ENCODE measurements at regions not wholly inside any gene's neighbourhood (a gene's known extent, or its start where the extent isn't known, plus 50 kb on each side); places are given as distances from the start of the nearest gene placed in this dataset.

DNA sequence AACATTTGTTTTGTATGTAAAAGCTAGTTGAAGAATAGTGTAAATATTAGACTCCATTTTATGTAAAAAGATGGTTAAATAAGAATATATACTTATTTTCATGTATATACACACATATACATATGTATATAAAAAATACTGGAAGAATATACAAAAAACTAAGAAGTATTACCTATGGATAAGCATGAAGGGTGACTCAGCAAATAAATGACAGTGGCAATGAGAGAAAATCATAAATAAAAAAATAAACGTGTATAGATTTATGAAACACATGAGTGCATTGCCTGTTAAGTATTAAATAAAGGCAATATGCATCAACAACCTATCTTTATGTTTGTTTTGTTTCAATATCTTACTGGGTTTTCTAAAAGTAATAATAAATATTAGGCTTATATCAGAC is 435.3 kb downstream of the CYLC2 start:
- no peak for DNase-seq
- Histone ChIP-seq H3K27ac (ENCODE audit: low read length) (no peak overlapping the region), H3K9ac (ENCODE audit: low read length) (no peak overlapping the region), H4K20me1 (ENCODE audit: insufficient read depth, low read depth, low read length) (no peaks in the 10 kb centered on the region), H2AFZ (ENCODE audit: low read length) (no peak overlapping the region), H3K9me2 (replicated peaks; ENCODE audit: insufficient read depth, low read length) (no peaks in the 10 kb centered on the region; the same call in 1 of the 2 replicates), H3K27me3 (ENCODE audit: low read length) (no peaks in the 10 kb centered on the region), H3K4me3 (ENCODE audit: low read length) (no peak overlapping the region), H3K4me2 (ENCODE audit: low read depth, low read length, poor library complexity, severe bottlenecking) (no peak overlapping the region), H3K36me3 (ENCODE audit: insufficient read depth, low read length) (no peaks in the 10 kb centered on the region), H3K9me3 (ENCODE audit: low read length) (peaks cover 24% of the 10 kb centered on the region), H3K4me1 (ENCODE audit: low read length) (no peaks in the 10 kb centered on the region), H3K79me2 (ENCODE audit: low read length) (no peaks in the 10 kb centered on the region)

DNA sequence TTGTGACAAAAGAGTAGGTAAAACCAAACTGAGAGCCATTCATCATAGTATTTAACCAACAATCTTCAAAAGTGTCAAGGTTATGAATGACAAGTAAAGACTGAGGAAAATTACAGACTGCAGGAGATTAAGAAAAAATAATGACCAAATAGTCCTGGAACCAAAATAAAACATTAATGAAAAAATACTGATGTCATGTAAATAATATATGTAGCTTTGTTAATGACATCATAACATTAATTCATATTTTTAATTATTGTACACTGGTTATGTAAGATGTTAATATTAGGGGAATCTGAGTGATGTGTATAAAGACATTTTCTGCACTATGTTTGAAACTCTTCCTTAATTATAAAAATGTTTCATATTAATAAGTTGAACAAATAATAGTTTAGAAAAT is 436.7 kb downstream of the CYLC2 start:
- Histone ChIP-seq H3K9ac (ENCODE audit: low read length) (no peak overlapping the region), H3K4me2 (ENCODE audit: low read depth, low read length, poor library complexity, severe bottlenecking) (no peak overlapping the region), H3K27me3 (ENCODE audit: low read length) (no peaks in the 10 kb centered on the region), H3K4me1 (ENCODE audit: low read length) (no peaks in the 10 kb centered on the region), H3K9me2 (replicated peaks; ENCODE audit: insufficient read depth, low read length) (no peaks in the 10 kb centered on the region; the same call in 1 of the 2 replicates), H3K36me3 (ENCODE audit: insufficient read depth, low read length) (no peaks in the 10 kb centered on the region), H3K9me3 (ENCODE audit: low read length) (peaks cover 19% of the 10 kb centered on the region), H2AFZ (ENCODE audit: low read length) (no peak overlapping the region), H3K79me2 (ENCODE audit: low read length) (no peaks in the 10 kb centered on the region), H3K4me3 (ENCODE audit: low read length) (no peak overlapping the region), H3K27ac (ENCODE audit: low read length) (no peak overlapping the region), H4K20me1 (ENCODE audit: insufficient read depth, low read depth, low read length) (no peaks in the 10 kb centered on the region)
- DNase-seq: no peak

DNA sequence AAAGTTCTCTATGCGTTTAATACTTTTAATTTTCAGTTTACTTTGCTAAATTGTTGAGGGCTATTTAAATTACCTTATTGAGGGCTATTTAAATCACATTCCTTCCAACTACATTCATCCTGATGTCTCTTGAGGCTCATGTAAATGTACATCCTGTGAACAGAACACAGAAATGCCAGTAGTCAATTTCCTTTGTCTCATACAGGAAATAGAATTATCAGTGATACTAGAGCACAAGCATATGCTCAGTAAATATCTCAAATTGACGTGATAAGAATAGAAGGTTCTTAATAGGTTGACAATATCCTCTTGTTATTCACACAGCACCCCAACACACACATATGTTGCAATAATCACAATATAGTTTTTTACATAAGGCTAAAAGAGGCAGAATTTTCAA is 449.0 kb downstream of the CYLC2 start:
- no peak overlapping the region for H2AFZ ChIP-seq (ENCODE audit: low read length)
- no peak overlapping the region for H3K4me3 ChIP-seq (ENCODE audit: low read length)

DNA sequence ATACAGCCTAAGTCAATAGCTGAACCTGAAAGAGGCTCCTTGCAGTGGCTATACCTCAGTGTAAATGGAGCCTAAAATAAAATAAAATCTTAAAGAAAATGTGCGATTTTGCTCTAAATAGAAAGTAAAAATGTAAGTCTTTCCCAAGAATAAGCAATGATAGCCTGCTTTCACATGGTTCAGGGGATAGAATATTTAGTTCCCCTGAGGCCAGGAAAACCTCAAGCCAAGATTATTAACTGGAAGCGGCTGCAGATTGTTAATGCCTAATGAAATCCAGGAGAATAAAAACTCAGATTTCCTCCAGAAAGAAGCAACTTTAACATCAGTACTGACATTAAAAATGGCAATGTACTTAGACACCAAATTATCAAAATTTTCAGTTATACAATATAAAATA is 463.7 kb downstream of the CYLC2 start:
- no peak for DNase-seq
- H3K9me2 ChIP-seq (replicated peaks; ENCODE audit: insufficient read depth, low read length): no peaks in the 10 kb centered on the region
- H3K4me1 ChIP-seq (ENCODE audit: low read length): no peaks in the 10 kb centered on the region
- H4K20me1 ChIP-seq (ENCODE audit: insufficient read depth, low read depth, low read length): no peaks in the 10 kb centered on the region
- H3K79me2 ChIP-seq (ENCODE audit: low read length): no peaks in the 10 kb centered on the region
- no peaks in the 10 kb centered on the region for H3K36me3 ChIP-seq (ENCODE audit: insufficient read depth, low read length)
- no peak overlapping the region for H2AFZ ChIP-seq (ENCODE audit: low read length)
- no peaks in the 10 kb centered on the region for H3K27me3 ChIP-seq (ENCODE audit: low read length)
- H3K4me2 ChIP-seq (ENCODE audit: low read depth, low read length, poor library complexity, severe bottlenecking): no peak overlapping the region
- no peak overlapping the region for H3K27ac ChIP-seq (ENCODE audit: low read length)
- H3K9me3 ChIP-seq (ENCODE audit: low read length): peaks cover 12% of the 10 kb centered on the region
- H3K4me3 ChIP-seq (ENCODE audit: low read length): no peak overlapping the region
- no peak overlapping the region for H3K9ac ChIP-seq (ENCODE audit: low read length)

More for the DNA sequence above, 449.0 kb downstream of the CYLC2 start:
- Histone ChIP-seq H3K79me2 (ENCODE audit: low read length) (no peaks in the 10 kb centered on the region), H3K9me3 (ENCODE audit: low read length) (peaks cover 16% of the 10 kb centered on the region; the same call in 1 of the 2 replicates), H3K27ac (ENCODE audit: low read length) (no peak overlapping the region), H3K4me1 (ENCODE audit: low read length) (no peaks in the 10 kb centered on the region), H3K4me2 (ENCODE audit: low read depth, low read length, poor library complexity, severe bottlenecking) (no peak overlapping the region), H3K9me2 (replicated peaks; ENCODE audit: insufficient read depth, low read length) (no peaks in the 10 kb centered on the region), H3K27me3 (ENCODE audit: low read length) (no peaks in the 10 kb centered on the region), H3K9ac (ENCODE audit: low read length) (no peak overlapping the region), H4K20me1 (ENCODE audit: insufficient read depth, low read depth, low read length) (no peaks in the 10 kb centered on the region), H3K36me3 (ENCODE audit: insufficient read depth, low read length) (no peaks in the 10 kb centered on the region)
- DNase-seq: no peak

DNA sequence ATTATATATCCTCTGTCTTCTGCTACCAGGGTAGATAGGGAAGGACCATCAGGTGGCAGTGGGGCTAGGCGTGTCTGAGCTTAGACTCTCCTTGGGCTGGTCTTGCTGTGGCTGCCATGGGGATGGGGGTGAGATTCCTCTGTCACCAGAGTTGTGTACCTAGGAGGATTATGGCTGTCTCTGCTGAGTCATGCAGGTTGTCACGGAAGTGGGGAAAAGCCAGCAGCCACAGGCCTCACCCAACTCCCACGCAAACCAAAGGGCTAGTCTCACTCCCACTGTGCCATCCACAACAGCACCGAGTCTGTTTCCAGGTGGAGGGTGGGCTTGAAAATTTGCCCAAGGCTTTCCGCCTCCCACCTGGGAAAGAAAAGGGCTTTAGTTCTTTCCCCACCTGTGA is 476.1 kb downstream of the CYLC2 start:
- no peaks in the 10 kb centered on the region for H3K79me2 ChIP-seq (ENCODE audit: low read length)
- no peaks in the 10 kb centered on the region for H3K36me3 ChIP-seq (ENCODE audit: insufficient read depth, low read length)
- no peak overlapping the region for H3K4me2 ChIP-seq (ENCODE audit: low read depth, low read length, poor library complexity, severe bottlenecking)
- H3K9ac ChIP-seq (ENCODE audit: low read length): no peak overlapping the region
- DNase-seq: no peak
- H2AFZ ChIP-seq (ENCODE audit: low read length): no peak overlapping the region
- no peaks in the 10 kb centered on the region for H3K9me2 ChIP-seq (replicated peaks; ENCODE audit: insufficient read depth, low read length)
- H4K20me1 ChIP-seq (ENCODE audit: insufficient read depth, low read depth, low read length): no peaks in the 10 kb centered on the region
- H3K4me1 ChIP-seq (ENCODE audit: low read length): no peaks in the 10 kb centered on the region
- H3K27me3 ChIP-seq (ENCODE audit: low read length): no peaks in the 10 kb centered on the region
- no peak overlapping the region for H3K4me3 ChIP-seq (ENCODE audit: low read length)
- H3K27ac ChIP-seq (ENCODE audit: low read length): no peak overlapping the region
- peaks cover 6% of the 10 kb centered on the region; the same call in 1 of the 2 replicates for H3K9me3 ChIP-seq (ENCODE audit: low read length)

DNA sequence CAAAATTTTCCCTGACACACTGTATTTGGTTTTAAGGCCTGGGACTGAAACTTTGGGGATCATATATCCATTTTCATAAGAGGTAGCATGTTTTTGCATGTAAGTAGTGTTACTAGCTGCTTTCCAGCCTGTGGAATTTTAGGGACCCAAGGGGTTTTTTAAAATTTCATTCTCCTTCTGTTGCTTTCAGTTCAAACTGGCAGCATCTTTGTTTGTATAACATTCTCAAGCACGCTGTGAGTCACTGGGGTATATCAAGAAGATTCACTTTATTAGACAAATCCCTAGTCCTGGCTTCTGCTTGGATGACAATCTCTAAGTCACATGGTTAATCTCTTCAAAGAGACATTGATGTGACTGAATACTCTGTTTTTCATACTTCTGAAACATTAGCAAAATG is 479.0 kb downstream of the CYLC2 start:
- H2AFZ ChIP-seq (ENCODE audit: low read length): no peak overlapping the region
- H4K20me1 ChIP-seq (ENCODE audit: insufficient read depth, low read depth, low read length): no peaks in the 10 kb centered on the region
- no peaks in the 10 kb centered on the region for H3K36me3 ChIP-seq (ENCODE audit: insufficient read depth, low read length)
- no peak for DNase-seq
- no peak overlapping the region for H3K4me2 ChIP-seq (ENCODE audit: low read depth, low read length, poor library complexity, severe bottlenecking)
- H3K27ac ChIP-seq (ENCODE audit: low read length): no peak overlapping the region
- no peaks in the 10 kb centered on the region for H3K9me2 ChIP-seq (replicated peaks; ENCODE audit: insufficient read depth, low read length)
- H3K4me3 ChIP-seq (ENCODE audit: low read length): no peak overlapping the region
- H3K9ac ChIP-seq (ENCODE audit: low read length): no peak overlapping the region
- H3K27me3 ChIP-seq (ENCODE audit: low read length): no peaks in the 10 kb centered on the region
- peaks cover 15% of the 10 kb centered on the region for H3K9me3 ChIP-seq (ENCODE audit: low read length)
- no peaks in the 10 kb centered on the region for H3K79me2 ChIP-seq (ENCODE audit: low read length)
- no peaks in the 10 kb centered on the region for H3K4me1 ChIP-seq (ENCODE audit: low read length)

DNA sequence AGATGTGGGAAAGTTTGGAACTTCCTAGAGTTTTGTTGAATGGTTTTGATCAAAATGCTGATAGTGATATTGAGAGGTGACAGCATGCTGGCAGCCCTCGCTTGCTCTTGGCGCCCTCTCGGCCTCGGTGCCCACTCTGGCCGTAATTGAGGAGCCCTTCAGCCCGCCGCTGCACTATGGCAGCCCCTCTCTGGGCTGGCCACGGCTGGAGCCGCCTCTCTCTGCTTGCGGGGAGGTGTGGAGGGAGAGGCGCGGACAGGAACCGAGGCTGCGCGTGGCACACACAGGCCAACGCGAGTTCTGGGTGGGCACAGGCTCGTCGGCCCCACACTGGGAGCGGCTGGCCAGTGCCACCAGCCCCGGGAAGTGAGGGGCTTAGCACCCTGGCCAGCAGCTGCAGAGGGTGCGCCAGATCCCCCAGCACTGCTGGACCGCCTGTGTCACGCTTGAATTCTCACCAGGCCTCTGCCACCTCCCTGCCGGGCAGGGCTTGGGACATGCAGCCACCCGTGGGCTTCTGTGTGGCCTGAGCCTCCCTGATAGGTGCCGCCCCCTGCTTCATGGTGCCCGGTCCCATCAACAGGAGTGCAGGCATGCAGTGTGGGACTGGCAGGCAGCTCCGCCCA is 488.5 kb downstream of the CYLC2 start:
- Histone ChIP-seq H3K9ac (ENCODE audit: low read length) (no peak overlapping the region), H3K27ac (ENCODE audit: low read length) (no peak overlapping the region), H3K9me3 (ENCODE audit: low read length) (peaks cover 19% of the 10 kb centered on the region), H3K4me1 (ENCODE audit: low read length) (no peaks in the 10 kb centered on the region), H3K79me2 (ENCODE audit: low read length) (no peaks in the 10 kb centered on the region), H3K9me2 (replicated peaks; ENCODE audit: insufficient read depth, low read length) (no peaks in the 10 kb centered on the region), H3K4me3 (ENCODE audit: low read length) (no peak overlapping the region), H2AFZ (ENCODE audit: low read length) (no peak overlapping the region), H3K4me2 (ENCODE audit: low read depth, low read length, poor library complexity, severe bottlenecking) (no peak overlapping the region), H3K36me3 (ENCODE audit: insufficient read depth, low read length) (no peaks in the 10 kb centered on the region), H3K27me3 (ENCODE audit: low read length) (no peaks in the 10 kb centered on the region), H4K20me1 (ENCODE audit: insufficient read depth, low read depth, low read length) (no peaks in the 10 kb centered on the region)
- no peak for DNase-seq

DNA sequence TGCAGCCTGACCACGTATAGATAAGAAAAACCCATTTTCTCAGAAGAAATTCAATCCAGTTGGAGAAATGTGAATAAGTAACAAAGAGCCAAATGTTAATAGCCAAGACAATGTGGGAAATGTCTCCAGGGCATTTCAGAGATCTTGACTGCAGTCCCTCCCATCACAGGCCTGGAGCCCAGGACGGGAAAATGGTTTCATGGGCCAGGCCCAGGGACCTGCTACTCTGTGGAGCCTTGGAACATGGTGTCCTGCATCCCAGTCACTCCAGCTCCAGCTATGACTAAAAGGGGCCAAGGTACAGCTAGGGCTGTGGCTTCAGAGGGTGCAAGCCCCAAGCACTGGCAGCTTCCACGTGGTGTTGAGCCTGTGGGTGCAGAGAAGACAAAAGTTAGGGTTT is 490.0 kb downstream of the CYLC2 start:
- H4K20me1 ChIP-seq (ENCODE audit: insufficient read depth, low read depth, low read length): no peaks in the 10 kb centered on the region
- H3K4me2 ChIP-seq (ENCODE audit: low read depth, low read length, poor library complexity, severe bottlenecking): no peak overlapping the region
- no peak for DNase-seq
- no peak overlapping the region for H2AFZ ChIP-seq (ENCODE audit: low read length)
- no peaks in the 10 kb centered on the region for H3K27me3 ChIP-seq (ENCODE audit: low read length)
- H3K36me3 ChIP-seq (ENCODE audit: insufficient read depth, low read length): no peaks in the 10 kb centered on the region
- H3K9ac ChIP-seq (ENCODE audit: low read length): no peak overlapping the region
- H3K79me2 ChIP-seq (ENCODE audit: low read length): no peaks in the 10 kb centered on the region
- H3K4me1 ChIP-seq (ENCODE audit: low read length): no peaks in the 10 kb centered on the region
- H3K9me3 ChIP-seq (ENCODE audit: low read length): peaks cover 17% of the 10 kb centered on the region
- H3K27ac ChIP-seq (ENCODE audit: low read length): no peak overlapping the region
- no peak overlapping the region for H3K4me3 ChIP-seq (ENCODE audit: low read length)
- no peaks in the 10 kb centered on the region for H3K9me2 ChIP-seq (replicated peaks; ENCODE audit: insufficient read depth, low read length)
